Fibroblast of pulmonary artery (primary cell): ENCODE measurements at regions not wholly inside any gene's neighbourhood (a gene's known extent, or its start where the extent isn't known, plus 50 kb on each side); places are given as distances from the start of the nearest gene placed in this dataset.

ENCODE experiments used
- DNase-seq: peaks from one replicate; pipeline ENCODE4 v3.0.0-alpha.2; 2010; ENCODE audit warnings: low read depth
- H3K4me3 ChIP-seq: replicated peaks from 2 replicates; pipeline ENCODE4 v1.5.1; 2011; ENCODE audit warnings: low read depth, mild to moderate bottlenecking, control low read depth, low read length, moderate library complexity
- CTCF ChIP-seq: IDR thresholded peaks from 2 replicates; pipeline ENCODE4 v1.5.1; 2011; ENCODE audit warnings: mild to moderate bottlenecking, control low read depth, low read length, inconsistent platforms; ENCODE audit errors: missing control alignments

- TF ChIP-seq CTCF = no peak
- DNase-seq = no peak
- no peak overlapping the region for H3K4me3 ChIP-seq
These were observed 413.5 kb upstream of the PSMD7 start for GRCh38 chr16:73883126-73883525.

GRCh38 chr16:73882651-73883050 is 414.0 kb upstream of the PSMD7 start:
- no peak overlapping the region for H3K4me3 ChIP-seq
- DNase-seq = no peak
- no peak for TF ChIP-seq CTCF

GRCh38 chr16:73882033-73882432 is 414.6 kb upstream of the PSMD7 start:
- TF ChIP-seq CTCF = no peak
- no peak for DNase-seq
- H3K4me3 ChIP-seq = no peak overlapping the region

GRCh38 chr16:73879621-73880020 is 417.0 kb upstream of the PSMD7 start:
- no peak for DNase-seq
- TF ChIP-seq CTCF = no peak
- H3K4me3 ChIP-seq = no peak overlapping the region

- no peak overlapping the region for H3K4me3 ChIP-seq
- DNase-seq = peak; percentile 85
- peak; percentile 65 for TF ChIP-seq CTCF
These were observed 418.0 kb upstream of the PSMD7 start for GRCh38 chr16:73878611-73879010.

GRCh38 chr16:73877150-73877549 is 419.5 kb upstream of the PSMD7 start:
- H3K4me3 ChIP-seq = no peak overlapping the region
- DNase-seq = no peak
- TF ChIP-seq CTCF = no peak

- DNase-seq = no peak
- TF ChIP-seq CTCF = no peak
- H3K4me3 ChIP-seq = no peak overlapping the region
These were observed 420.5 kb upstream of the PSMD7 start for GRCh38 chr16:73875996-73876690.
